ENCODE measurements at regions not wholly inside any gene's neighbourhood (a gene's known extent, or its start where the extent isn't known, plus 50 kb on each side); places are given as distances from the start of the nearest gene placed in this dataset.

GRCh38 chr11:129591527-129591926, 215.9 kb downstream of the BARX2 start:
- DNase-seq: no peak

- DNase-seq: no peak
Measured at GRCh38 chr11:129592191-129592590, 216.5 kb downstream of the BARX2 start.

- no peak for DNase-seq
Measured at GRCh38 chr11:129593098-129593497, 217.4 kb downstream of the BARX2 start.

- no peak for DNase-seq
Measured at GRCh38 chr11:129595038-129595962, 219.7 kb downstream of the BARX2 start.

GRCh38 chr11:129596351-129596750, 219.3 kb upstream of the TMEM45B start:
- no peak for DNase-seq

- no peak for DNase-seq
Measured at GRCh38 chr11:129598378-129598777, 217.3 kb upstream of the TMEM45B start.

GRCh38 chr11:129605815-129606214, 209.8 kb upstream of the TMEM45B start:
- no peak for DNase-seq

GRCh38 chr11:129608711-129609110, 206.9 kb upstream of the TMEM45B start:
- no peak for DNase-seq

- DNase-seq: no peak
Measured at GRCh38 chr11:129610125-129610524, 205.5 kb upstream of the TMEM45B start.

GRCh38 chr11:129610545-129610944, 205.1 kb upstream of the TMEM45B start:
- DNase-seq: no peak

- DNase-seq: no peak
Measured at GRCh38 chr11:129611661-129612446, 203.8 kb upstream of the TMEM45B start.

GRCh38 chr11:129612447-129612961, 203.1 kb upstream of the TMEM45B start:
- DNase-seq: no peak

- DNase-seq: no peak
Measured at GRCh38 chr11:129613071-129613470, 202.6 kb upstream of the TMEM45B start.

- DNase-seq: no peak
Measured at GRCh38 chr11:129614256-129614944, 201.2 kb upstream of the TMEM45B start.

- no peak for DNase-seq
Measured at GRCh38 chr11:129618046-129618569, 197.5 kb upstream of the TMEM45B start.

- DNase-seq: no peak
Measured at GRCh38 chr11:129620237-129621104, 195.2 kb upstream of the TMEM45B start.

- DNase-seq: no peak
Measured at GRCh38 chr11:129625930-129626329, 189.7 kb upstream of the TMEM45B start.

GRCh38 chr11:129631201-129631600, 184.4 kb upstream of the TMEM45B start:
- DNase-seq: no peak

- no peak for DNase-seq
Measured at GRCh38 chr11:129636926-129637325, 178.7 kb upstream of the TMEM45B start.

GRCh38 chr11:129637473-129637872, 178.2 kb upstream of the TMEM45B start:
- no peak for DNase-seq

GRCh38 chr11:129637983-129638776, 177.5 kb upstream of the TMEM45B start:
- no peak for DNase-seq

Data from stimulated activated CD4-positive, alpha-beta T cell treated with anti-CD3 and anti-CD28 coated beads, Interleukin-1b, Interleukin-23, amount 100 ng/mL, for 48 hours (primary cell).